Endothelial cell of umbilical vein (primary cell): ENCODE measurements at regions not wholly inside any gene's neighbourhood (a gene's known extent, or its start where the extent isn't known, plus 50 kb on each side); places are given as distances from the start of the nearest gene placed in this dataset.

ENCODE experiments used
- GATA2 ChIP-seq: IDR thresholded peaks from 2 replicates; pipeline ENCODE4 v1.7.0; 2011; ENCODE audit warnings: low read depth, mild to moderate bottlenecking, moderate library complexity, mixed read lengths, low read length; ENCODE audit not compliant: insufficient read length, insufficient read depth
- POLR2A ChIP-seq: IDR thresholded peaks from 2 replicates; pipeline ENCODE4 v1.6.1; 2012; ENCODE audit warnings: low read depth, mild to moderate bottlenecking, control low read depth, low read length
- TF ChIP-seq, protein P1 (sequence below), 2 donors: IDR thresholded peaks; 1 replicate in 1 of 2; 2 replicates in 1 of 2; pipeline ENCODE4 v1.5.1; 2011; ENCODE audit warnings: low read length in 2 of 2, mild to moderate bottlenecking in 2 of 2, moderate library complexity in 2 of 2, control low read depth in 1 of 2, inconsistent platforms in 1 of 2, low read depth in 1 of 2; ENCODE audit not compliant: insufficient read depth in 1 of 2; ENCODE audit errors: extremely low read depth in 1 of 2
- TF ChIP-seq, protein P2 (sequence below): IDR thresholded peaks from 2 replicates; pipeline ENCODE4 v1.6.1; 2011; ENCODE audit not compliant: insufficient read depth, insufficient read length

DNA sequence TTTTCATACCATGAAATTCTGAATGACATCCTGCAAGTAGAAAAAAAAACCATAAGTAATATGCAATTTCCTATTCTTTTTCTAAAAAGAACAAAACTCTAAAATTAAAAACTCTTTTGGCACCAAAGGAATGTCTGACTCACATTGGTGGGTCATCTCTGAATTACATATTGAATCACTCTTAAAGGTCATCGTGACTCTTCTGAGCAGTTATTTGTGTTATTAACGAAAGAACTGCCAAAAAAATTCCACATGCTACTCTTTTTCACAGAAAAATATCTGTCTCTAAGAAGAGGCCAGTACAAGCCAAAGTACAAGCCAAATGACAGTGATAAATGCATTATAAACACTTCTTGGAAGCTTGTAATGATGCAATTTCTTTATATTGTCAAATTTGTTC is 282.2 kb downstream of the GUCY2F start:
- TF ChIP-seq, protein P1, sequence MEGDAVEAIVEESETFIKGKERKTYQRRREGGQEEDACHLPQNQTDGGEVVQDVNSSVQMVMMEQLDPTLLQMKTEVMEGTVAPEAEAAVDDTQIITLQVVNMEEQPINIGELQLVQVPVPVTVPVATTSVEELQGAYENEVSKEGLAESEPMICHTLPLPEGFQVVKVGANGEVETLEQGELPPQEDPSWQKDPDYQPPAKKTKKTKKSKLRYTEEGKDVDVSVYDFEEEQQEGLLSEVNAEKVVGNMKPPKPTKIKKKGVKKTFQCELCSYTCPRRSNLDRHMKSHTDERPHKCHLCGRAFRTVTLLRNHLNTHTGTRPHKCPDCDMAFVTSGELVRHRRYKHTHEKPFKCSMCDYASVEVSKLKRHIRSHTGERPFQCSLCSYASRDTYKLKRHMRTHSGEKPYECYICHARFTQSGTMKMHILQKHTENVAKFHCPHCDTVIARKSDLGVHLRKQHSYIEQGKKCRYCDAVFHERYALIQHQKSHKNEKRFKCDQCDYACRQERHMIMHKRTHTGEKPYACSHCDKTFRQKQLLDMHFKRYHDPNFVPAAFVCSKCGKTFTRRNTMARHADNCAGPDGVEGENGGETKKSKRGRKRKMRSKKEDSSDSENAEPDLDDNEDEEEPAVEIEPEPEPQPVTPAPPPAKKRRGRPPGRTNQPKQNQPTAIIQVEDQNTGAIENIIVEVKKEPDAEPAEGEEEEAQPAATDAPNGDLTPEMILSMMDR (IDR thresholded peaks at IDR 0.05; ENCODE audit: extremely low read depth in 1 of 2, insufficient read depth in 1 of 2, low read depth in 1 of 2, low read length in 2 of 2): no peak
- TF ChIP-seq POLR2A (no peak), GATA2 (no peak)
- TF ChIP-seq, protein P2, sequence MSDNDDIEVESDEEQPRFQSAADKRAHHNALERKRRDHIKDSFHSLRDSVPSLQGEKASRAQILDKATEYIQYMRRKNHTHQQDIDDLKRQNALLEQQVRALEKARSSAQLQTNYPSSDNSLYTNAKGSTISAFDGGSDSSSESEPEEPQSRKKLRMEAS: no peak
